GM18907 (cell line): ENCODE measurements at regions not wholly inside any gene's neighbourhood (a gene's known extent, or its start where the extent isn't known, plus 50 kb on each side); places are given as distances from the start of the nearest gene placed in this dataset.
"Not testable (repeated sequence)": the region's sequence is repeated elsewhere in the genome, so short reads cannot be mapped to it uniquely, and the experiment has no call there.

Source experiments
- ATAC-seq: cut with Tn5 transposase; IDR thresholded peaks from one replicate; pipeline ENCODE4 v1.9.1; 2021; ENCODE audit warnings: mild to moderate bottlenecking, moderate library complexity; ENCODE audit not compliant: unreplicated experiment

GRCh38 chr16:58862334-58863021 is 128.4 kb upstream of the GOT2 start:
- no peak for ATAC-seq

GRCh38 chr16:58859958-58860669 is 126.0 kb upstream of the GOT2 start:
- no peak for ATAC-seq

- ATAC-seq, result not testable (repeated sequence)
Measured at GRCh38 chr16:58858577-58858976, 124.5 kb upstream of the GOT2 start.

GRCh38 chr16:58855291-58855863 is 121.3 kb upstream of the GOT2 start:
- no peak for ATAC-seq

- peak; percentile 90 for ATAC-seq
Measured at GRCh38 chr16:58853854-58854791, 120.0 kb upstream of the GOT2 start.

- ATAC-seq, result no peak
Measured at GRCh38 chr16:58850678-58851020, 116.5 kb upstream of the GOT2 start.

- no peak for ATAC-seq
Measured at GRCh38 chr16:58850019-58850677, 116.0 kb upstream of the GOT2 start.

GRCh38 chr16:58848662-58849002 is 114.5 kb upstream of the GOT2 start:
- ATAC-seq, result no peak

- no peak for ATAC-seq
Measured at GRCh38 chr16:58847902-58848661, 114.0 kb upstream of the GOT2 start.

- ATAC-seq, result not testable (repeated sequence)
Measured at GRCh38 chr16:58846226-58846625, 112.1 kb upstream of the GOT2 start.

GRCh38 chr16:58843675-58844074 is 109.6 kb upstream of the GOT2 start:
- peak; percentile 51 for ATAC-seq

- ATAC-seq, result peak; percentile 85
Measured at GRCh38 chr16:58842746-58843145, 108.6 kb upstream of the GOT2 start.

GRCh38 chr16:58842156-58842555 is 108.0 kb upstream of the GOT2 start:
- ATAC-seq, result peak; percentile 78

GRCh38 chr16:58837950-58838349 is 103.8 kb upstream of the GOT2 start:
- no peak for ATAC-seq

- peak; percentile 50 for ATAC-seq
Measured at GRCh38 chr16:58836427-58836826, 102.3 kb upstream of the GOT2 start.

- ATAC-seq, result no peak
Measured at GRCh38 chr16:58832386-58832895, 98.3 kb upstream of the GOT2 start.

- ATAC-seq, result no peak
Measured at GRCh38 chr16:58831386-58831785, 97.3 kb upstream of the GOT2 start.

- no peak for ATAC-seq
Measured at GRCh38 chr16:58828901-58829545, 94.9 kb upstream of the GOT2 start.

- ATAC-seq, result no peak
Measured at GRCh38 chr16:58824201-58824600, 90.1 kb upstream of the GOT2 start.
